GM19328 (cell line): ENCODE measurements at regions not wholly inside any gene's neighbourhood (a gene's known extent, or its start where the extent isn't known, plus 50 kb on each side); places are given as distances from the start of the nearest gene placed in this dataset.

Experiments used
- ATAC-seq: cut with Tn5 transposase; IDR thresholded peaks from one replicate; pipeline ENCODE4 v1.9.1; 2021; ENCODE audit warnings: mild to moderate bottlenecking, moderate library complexity; ENCODE audit not compliant: unreplicated experiment

GRCh38 chr2:241924069-241924908 lies 54.8 kb downstream of the RTP5 start:
- ATAC-seq: no peak

GRCh38 chr2:241924909-241925250 lies 55.4 kb downstream of the RTP5 start:
- ATAC-seq: no peak

- ATAC-seq: no peak
Observed at GRCh38 chr2:241925277-241925676, 55.7 kb downstream of the RTP5 start.

- no peak for ATAC-seq
Observed at GRCh38 chr2:241925821-241926441, 56.4 kb downstream of the RTP5 start.

GRCh38 chr2:241926541-241927311 lies 57.2 kb downstream of the RTP5 start:
- no peak for ATAC-seq

- no peak for ATAC-seq
Observed at GRCh38 chr2:241929551-241930490, 60.3 kb downstream of the RTP5 start.

- ATAC-seq: no peak
Observed at GRCh38 chr2:241931084-241931975, 61.8 kb downstream of the RTP5 start.

- ATAC-seq: no peak
Observed at GRCh38 chr2:241931976-241932898, 62.7 kb downstream of the RTP5 start.

GRCh38 chr2:241932899-241933178 lies 63.3 kb downstream of the RTP5 start:
- no peak for ATAC-seq

- no peak for ATAC-seq
Observed at GRCh38 chr2:241933179-241933911, 63.8 kb downstream of the RTP5 start.

- no peak for ATAC-seq
Observed at GRCh38 chr2:241935314-241935713, 65.8 kb downstream of the RTP5 start.

GRCh38 chr2:241935774-241936173 lies 66.2 kb downstream of the RTP5 start:
- no peak for ATAC-seq

- ATAC-seq: no peak
Observed at GRCh38 chr2:241936457-241937133, 67.1 kb downstream of the RTP5 start.

- no peak for ATAC-seq
Observed at GRCh38 chr2:241937297-241937696, 67.8 kb downstream of the RTP5 start.

- ATAC-seq: no peak
Observed at GRCh38 chr2:241939541-241939940, 70.0 kb downstream of the RTP5 start.

- no peak for ATAC-seq
Observed at GRCh38 chr2:241940329-241940728, 70.8 kb downstream of the RTP5 start.

- ATAC-seq: no peak
Observed at GRCh38 chr2:241941691-241942301, 72.3 kb downstream of the RTP5 start.
